SH-SY5Y (cell line): ENCODE measurements at regions not wholly inside any gene's neighbourhood (a gene's known extent, or its start where the extent isn't known, plus 50 kb on each side); places are given as distances from the start of the nearest gene placed in this dataset.

Experiments
- GATA2 ChIP-seq: IDR thresholded peaks from 2 replicates; pipeline ENCODE4 v1.6.1; 2011; ENCODE audit warnings: mild to moderate bottlenecking, low read depth, low read length
- GATA3 ChIP-seq: IDR thresholded peaks from 2 replicates; pipeline ENCODE4 v1.6.1; 2011; ENCODE audit warnings: low read depth, mild to moderate bottlenecking, low read length, moderate library complexity

DNA sequence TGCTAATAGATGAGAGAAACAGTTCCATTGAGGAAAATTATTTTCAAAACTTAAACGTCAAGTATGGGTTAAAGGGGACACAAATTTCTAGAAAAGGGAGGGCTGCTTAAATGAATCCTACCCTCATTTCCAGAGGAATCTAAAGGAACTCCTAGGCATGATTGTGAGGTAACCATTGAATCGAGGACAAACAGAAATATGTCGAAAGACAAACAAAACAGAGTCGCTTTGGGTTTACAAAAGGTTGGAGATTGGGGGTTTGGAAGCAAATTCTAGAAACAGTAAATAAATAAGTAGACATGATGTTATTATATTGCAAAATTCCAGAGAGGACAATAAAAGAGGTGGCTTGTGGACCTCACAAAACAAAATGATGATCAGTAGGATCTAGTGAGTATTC, 173.1 kb downstream of the FTCDNL1 start:
- no peak for TF ChIP-seq GATA3
- TF ChIP-seq GATA2: no peak

DNA sequence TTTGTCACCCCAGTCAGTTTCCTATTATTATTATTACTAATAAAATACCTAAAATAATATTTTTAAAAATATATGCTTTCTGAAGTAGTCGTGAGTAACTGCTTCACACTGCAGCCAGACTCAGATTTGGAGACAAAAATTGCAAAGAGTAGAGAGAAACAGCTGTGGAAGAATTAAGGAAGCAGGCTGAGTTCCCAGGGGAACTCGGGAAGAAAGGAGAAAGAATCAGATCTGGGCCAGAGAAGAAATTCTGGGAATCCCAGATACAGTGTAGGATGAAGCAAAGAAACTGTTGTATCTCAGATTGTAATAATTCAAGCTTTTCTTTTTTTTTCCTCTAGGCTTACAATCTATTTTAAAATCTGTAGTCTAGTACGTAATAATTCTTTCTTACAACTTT, 182.3 kb downstream of the FTCDNL1 start:
- TF ChIP-seq GATA3 (no peak), GATA2 (no peak)

DNA sequence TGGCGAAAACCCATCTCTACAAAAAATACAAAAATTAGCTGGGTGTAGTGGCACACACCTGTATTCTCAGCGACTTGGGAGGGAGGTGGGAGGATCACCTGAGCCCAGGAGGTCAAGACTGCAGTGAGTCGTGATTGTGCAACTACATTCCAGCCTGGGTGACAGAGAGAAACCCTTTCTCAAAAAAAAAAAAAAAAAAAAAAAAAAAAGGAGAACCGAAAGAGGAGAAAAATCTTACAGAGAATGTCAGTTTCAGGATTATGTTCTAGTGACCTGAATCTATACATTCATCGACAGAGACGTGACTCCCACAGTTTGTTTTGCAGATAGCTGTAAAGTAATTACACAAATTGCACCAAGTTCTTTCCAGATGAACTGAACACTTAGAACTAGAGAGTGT, 187.8 kb downstream of the FTCDNL1 start:
- TF ChIP-seq GATA3 (no peak), GATA2 (no peak)

DNA sequence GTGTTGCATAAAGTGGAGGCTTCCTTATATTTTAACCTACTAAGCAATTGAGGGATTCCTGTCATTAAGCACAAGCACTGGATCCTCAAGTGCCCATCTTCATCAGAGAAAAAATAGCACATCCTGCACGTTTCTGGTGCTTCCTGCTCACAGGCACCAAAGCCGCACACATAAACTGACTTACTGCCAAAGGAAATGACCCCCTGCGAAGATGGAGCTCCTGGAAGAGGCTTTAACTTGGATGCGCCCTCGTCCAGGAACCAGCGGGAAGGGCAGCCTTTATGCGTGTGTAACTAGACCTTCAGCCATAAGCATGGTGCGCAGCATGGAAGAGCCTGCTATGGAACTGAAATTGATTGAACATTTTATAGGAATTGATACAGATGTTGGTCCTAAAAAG, 188.7 kb downstream of the FTCDNL1 start:
- no peak for TF ChIP-seq GATA3

DNA sequence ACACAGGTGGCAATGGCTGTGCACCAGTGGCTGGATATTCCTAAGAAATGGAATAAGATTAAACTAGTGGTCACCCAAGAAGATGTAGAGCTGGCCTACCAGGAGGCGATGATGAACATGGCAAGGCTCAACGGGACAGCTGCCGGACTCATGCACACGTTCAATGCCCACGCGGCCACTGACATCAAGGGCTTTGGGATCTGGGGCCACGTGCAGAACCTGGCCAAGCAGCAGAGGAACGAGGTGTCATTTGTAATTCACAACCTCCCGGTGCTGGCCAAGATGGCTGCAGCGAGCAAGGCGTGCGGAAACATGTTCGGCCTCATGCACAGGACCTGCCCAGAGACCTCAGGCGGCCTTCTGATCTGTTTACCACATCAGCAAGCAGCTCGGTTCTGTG, 190.8 kb downstream of the FTCDNL1 start:
- no peak for TF ChIP-seq GATA3
- TF ChIP-seq GATA2: no peak

DNA sequence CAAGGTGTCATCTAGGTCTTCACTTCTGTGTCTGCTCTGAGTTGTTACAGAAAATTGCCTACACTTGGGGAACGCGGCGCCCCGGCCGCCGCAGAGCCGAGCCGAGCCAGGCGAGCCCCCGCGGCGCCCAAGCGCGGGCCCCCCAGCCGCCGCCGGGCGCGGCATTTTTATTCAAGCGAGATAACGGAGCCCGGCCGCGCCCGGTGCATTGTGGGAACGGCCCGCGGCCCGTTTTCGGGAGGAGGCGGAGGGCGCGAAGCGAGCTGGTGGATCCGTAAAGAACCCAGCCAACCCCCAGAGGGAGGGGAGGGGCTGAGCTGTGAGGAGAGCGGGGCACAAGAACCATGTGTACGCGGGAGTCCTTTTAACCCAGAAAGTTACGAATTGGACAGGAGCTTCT, 191.8 kb downstream of the FTCDNL1 start:
- TF ChIP-seq GATA2: peak; percentile 31; the same call in 1 of the 2 replicates
- no peak for TF ChIP-seq GATA3

DNA sequence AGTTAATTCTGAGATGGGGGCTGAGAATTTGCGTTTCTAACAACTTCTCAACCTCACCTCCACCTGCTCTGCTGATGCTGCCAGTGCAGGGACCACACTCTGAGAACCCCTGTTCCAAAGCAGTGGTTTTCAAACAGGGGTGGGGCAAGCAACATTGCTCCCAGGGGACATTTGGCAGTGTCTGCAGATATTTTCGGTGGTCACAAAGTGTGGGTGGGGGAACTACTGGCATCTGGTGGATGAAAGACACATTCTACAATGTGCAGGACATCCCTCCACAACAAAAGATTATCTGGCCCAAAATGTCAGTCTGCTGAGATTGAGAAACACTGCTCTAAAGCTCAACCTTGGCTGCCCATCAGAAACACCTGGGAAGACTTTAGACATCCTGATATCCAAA, 188.7 kb upstream of the SATB2 start:
- TF ChIP-seq GATA2 (no peak), GATA3 (no peak)

DNA sequence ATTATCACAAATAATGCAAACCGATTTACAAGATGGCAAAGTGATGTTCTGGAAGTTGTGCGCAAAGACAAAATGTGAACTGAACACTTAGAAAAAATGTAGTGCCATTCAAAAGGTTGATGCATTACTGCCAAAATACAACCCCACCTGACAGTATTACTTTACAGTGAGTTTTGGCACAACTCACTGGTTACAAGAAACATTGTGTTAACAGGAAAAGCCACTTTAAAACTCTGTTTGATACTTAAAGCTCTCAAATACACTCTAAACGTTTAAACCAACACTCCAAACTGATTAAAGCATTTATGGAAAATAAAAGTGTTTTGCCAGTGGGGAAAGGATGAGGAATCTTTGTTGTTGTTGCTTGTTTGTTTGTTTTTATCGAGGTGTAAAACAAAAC, 173.4 kb upstream of the SATB2 start:
- TF ChIP-seq GATA3: no peak
- TF ChIP-seq GATA2: no peak

DNA sequence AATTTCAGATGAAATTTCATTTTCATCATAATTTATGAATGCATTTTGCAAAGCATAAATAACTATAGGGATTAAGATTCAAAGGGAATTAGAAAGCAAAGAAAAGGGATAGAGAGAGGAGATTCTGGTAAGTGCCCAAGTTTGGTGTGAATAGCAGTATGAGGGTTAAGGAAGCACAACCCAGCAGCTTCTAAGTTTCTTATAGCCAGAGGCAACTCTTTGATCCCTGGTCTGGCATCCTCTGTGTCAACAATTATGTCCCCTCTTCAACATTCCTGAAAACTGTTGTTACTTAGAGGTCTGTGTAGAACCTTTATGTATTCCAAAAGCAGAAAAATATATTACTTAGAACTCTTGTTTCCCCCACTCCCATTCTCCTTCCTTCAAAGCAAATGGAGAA, 171.6 kb upstream of the SATB2 start:
- TF ChIP-seq GATA2: no peak
- no peak for TF ChIP-seq GATA3

DNA sequence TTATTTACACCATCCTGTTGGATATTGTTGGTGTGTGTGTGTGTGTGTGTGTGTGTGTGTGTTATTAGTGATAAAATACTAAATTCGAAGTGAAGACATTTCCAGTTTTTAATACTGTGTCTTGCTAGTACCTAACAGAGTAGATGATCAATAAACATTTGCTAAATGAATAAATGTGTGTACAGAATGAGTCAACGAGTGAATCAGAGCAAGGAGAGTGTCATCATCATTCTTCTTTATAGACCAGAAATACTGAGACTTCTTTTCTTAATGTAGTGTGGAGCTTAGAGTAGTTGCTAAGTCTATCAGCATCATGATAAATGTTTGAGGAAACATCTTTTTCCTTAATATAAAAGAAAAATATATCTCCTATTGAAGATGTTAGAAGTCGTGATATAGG, 169.7 kb upstream of the SATB2 start:
- no peak for TF ChIP-seq GATA3
- no peak for TF ChIP-seq GATA2

DNA sequence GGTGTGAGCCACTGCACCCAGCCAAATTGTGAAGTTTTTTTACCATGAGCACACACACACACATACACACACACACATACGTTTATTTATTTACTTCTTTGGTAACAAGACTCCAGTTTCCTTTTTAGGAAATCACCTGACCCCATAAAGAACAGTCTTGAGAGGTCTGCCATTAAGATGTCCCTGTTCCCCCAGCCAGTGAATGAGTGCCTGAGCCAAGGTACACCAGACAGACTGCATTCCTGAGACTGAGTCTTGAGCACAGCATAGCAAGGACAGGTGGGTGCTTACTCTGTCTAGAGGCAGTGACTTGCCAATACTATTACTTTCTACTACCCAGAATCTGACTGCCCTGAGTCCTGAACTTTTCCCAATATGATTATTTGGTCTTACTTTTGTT, 167.2 kb upstream of the SATB2 start:
- TF ChIP-seq GATA3 (no peak), GATA2 (no peak)

DNA sequence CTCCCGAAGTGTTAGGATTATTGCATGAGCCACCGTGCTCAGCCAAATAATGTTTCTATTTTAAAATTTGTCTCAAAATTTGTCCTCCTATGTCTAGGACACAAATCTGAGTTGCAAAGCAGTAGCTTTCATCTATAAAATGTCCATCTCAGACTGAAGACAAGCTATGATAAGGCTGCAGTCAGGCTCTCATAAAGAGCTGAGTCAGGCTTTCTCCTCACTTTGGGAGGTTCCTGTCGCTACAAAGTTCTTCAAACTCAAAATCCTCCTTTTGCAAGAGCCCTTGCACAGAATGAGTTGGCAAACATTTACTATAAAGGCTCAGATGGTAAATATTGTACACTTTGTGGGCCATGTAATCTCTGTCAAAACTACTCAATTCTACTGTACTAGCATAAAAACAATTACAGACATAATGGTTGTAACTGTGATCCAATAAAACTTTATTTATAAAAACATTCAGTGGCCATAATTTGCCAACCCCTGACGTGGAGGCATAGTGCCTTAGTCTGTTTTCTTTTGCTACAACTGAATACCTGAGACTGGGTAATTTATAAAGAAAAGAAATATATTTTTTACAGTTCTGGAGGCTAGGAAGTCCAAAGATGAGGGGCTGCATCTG, 154.9 kb upstream of the SATB2 start:
- TF ChIP-seq GATA2 (no peak), GATA3 (no peak)

DNA sequence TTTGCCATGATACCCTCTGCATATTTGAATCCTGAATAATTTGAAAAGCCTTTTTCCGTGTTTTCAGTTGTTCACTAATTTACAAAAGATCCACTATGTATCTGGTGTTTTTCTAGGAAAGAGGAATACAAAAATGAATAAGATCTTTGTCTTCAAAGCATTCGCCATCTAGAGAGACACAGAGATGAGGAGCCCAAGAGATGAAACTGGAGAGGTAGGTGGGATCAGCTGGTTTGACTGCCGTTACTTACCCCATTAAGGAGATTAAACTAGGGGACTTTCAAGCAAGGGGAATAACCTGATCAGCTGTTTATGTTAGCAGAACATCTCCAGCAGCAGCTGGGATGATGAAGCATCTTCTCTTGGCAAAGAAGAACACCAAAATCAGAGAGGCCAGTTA, 150.2 kb upstream of the SATB2 start:
- no peak for TF ChIP-seq GATA3
- TF ChIP-seq GATA2: no peak

DNA sequence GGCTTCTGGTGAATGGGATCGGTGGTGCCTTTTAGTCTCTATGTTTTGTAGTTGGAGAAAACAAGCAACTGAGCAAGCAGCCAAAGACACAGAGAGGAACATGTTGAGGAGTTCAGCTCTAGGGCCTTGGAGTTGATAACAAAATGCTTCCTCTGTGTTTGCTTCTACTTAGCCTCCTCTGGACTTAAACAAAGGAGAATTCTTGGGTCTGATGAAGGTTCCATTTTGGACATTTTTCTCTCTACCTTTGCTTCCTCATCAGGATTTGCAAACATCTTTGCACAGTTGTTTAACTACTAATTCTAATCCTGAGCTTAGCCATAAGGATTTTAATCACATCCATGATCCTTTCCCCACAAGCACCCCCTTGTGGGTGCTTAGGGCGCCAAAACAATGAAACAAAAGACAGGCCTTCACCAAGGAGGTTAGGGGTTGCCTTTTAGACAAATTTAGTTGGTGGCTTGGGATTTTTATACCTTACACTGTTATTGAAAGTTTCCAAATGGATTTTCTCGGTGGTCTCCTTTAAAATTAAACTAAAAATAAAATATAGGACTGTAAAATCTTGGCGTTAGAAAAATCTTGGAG, 148.5 kb upstream of the SATB2 start:
- TF ChIP-seq GATA2 (no peak), GATA3 (no peak)

DNA sequence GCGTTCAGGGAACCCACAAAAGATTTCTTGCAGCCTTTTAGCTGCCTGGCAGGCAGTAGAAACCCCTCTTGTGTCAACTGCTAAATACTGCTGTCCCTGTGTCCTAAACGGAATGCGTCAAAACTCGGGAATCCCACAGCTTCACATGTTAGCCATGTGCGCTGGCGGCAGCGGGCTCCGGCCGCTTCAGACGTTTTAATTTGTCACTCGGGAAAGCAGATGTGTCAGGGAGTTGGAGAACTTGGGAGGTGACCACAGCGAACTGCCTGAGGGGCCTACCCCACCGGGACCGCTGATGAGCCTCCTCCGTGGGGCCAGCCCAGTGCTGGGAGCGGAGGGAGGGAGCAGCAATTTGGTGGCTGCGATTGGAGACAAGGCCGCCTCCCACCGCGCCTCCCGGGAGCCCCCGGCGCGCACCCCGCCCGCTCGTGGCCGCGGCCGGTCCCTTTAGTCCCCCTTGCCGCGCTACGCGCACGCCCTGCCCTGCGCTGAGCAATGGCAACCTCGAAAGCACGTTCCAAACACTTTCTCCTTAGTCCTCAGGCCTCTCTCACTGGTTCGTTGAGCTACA, 146.1 kb upstream of the SATB2 start:
- TF ChIP-seq GATA3 (no peak), GATA2 (no peak)

DNA sequence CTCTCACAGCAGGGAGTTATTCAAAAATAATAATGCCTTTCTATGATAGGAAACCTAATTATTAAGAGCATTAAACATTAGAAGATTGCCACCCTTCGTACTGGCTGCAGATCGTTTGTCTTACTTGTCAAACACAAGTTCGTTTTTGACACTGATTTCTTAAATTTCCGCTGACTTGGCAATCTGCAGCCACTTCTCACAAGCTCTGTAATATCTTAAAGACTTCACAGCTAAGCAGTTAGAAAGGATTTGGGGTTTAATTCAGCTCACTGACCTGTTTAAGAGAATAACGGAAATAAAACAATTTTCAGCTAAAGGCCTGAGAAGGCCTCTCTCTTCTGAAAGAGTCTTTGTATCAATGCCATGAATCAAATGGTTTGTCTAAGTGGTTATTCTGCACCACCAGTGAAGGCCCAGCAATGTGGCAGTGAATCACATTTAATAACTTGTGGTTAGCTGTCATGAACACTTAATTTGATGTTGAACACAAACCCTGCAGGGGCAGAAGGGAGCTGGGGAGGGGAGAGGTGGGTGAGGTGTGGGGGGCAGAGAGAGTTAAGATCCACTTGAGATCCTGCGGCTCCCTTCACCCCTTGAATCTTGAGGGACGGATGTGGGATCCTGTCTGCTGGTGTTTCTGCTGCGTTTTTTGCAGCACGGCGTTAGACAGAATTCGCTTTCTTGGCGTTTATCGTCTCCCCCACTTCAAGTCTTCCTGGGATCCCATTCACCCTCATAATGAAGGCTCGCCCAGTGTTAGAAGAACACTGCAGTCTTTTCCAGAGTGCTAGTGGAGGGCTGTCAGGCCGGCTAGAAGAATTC, 145.4 kb upstream of the SATB2 start:
- TF ChIP-seq GATA3 (no peak), GATA2 (no peak)
